ENCODE measurements at regions not wholly inside any gene's neighbourhood (a gene's known extent, or its start where the extent isn't known, plus 50 kb on each side); places are given as distances from the start of the nearest gene placed in this dataset.

- TF ChIP-seq CTCF (conservative IDR thresholded peaks at IDR 0.05 in 1 of 2, IDR thresholded peaks at IDR 0.05 in 1 of 2; ENCODE audit: low read depth in 1 of 2, low read length in 2 of 2) (no peak), EZH2 (IDR thresholded peaks at IDR 0.05; ENCODE audit: low read length, missing control alignments) (no peak)
These were observed 56.2 kb upstream of the SMNDC1 start for GRCh38 chr10:110360857-110361474.

Measured in fibroblast of lung (primary cell).